Stimulated activated naive B cell treated with anti-CD40 and anti-IgM and Interleukin-4, amounts not matched to agents 10 μg/mL and 1 μg/mL and 100 μg/mL, for 72 hours (primary cell): ENCODE measurements at regions not wholly inside any gene's neighbourhood (a gene's known extent, or its start where the extent isn't known, plus 50 kb on each side); places are given as distances from the start of the nearest gene placed in this dataset.
A peak's percentile ranks its signal among the peaks of the same experiment; 100 is the strongest.

Experiments used
- ATAC-seq, 2 donors: fragments of 150-1000 bp; cut with Tn5 transposase; replicated peaks; 2 replicates each; pipeline ENCODE4 v1.10.0; 2021; ENCODE audit warnings: moderate library complexity in 1 of 2
- DNase-seq: peaks from one replicate; pipeline ENCODE4 v3.0.0; 2021
- H3K27ac Mint-ChIP-seq: one replicate; pipeline ENCODE4 v1.8.0; 2022; ENCODE audit warnings: mild to moderate bottlenecking, mixed read lengths
- H3K27me3 Mint-ChIP-seq, 2 donors: one replicate each; pipeline ENCODE4 v1.8.0; 2022; ENCODE audit warnings: mixed read lengths in 2 of 2
- H3K36me3 Mint-ChIP-seq, 2 donors: one replicate each; pipeline ENCODE4 v1.8.0; 2022; ENCODE audit warnings: mixed read lengths in 2 of 2, mild to moderate bottlenecking in 1 of 2
- H3K4me1 Mint-ChIP-seq, 2 donors: one replicate each; pipeline ENCODE4 v1.8.0; 2022; ENCODE audit warnings: mixed read lengths in 2 of 2, mild to moderate bottlenecking in 1 of 2
- H3K4me3 Mint-ChIP-seq, 2 donors: one replicate each; pipeline ENCODE4 v1.8.0; 2022; ENCODE audit warnings: mild to moderate bottlenecking in 2 of 2, mixed read lengths in 2 of 2, moderate library complexity in 1 of 2
- H3K9me3 Mint-ChIP-seq, 2 donors: one replicate each; pipeline ENCODE4 v1.8.0; 2022; ENCODE audit warnings: mixed read lengths in 2 of 2, mild to moderate bottlenecking in 1 of 2

GRCh38 chrX:137646472-137646871 lies 80.5 kb downstream of the ZIC3 start:
- Mint-ChIP-seq H3K27ac (no peak overlapping the region), H3K9me3 (no peaks in the 10 kb centered on the region)
- no peak for ATAC-seq

GRCh38 chrX:137651647-137652046 lies 85.7 kb downstream of the ZIC3 start:
- Mint-ChIP-seq H3K27me3 (no peaks in the 10 kb centered on the region), H3K9me3 (no peaks in the 10 kb centered on the region), H3K4me1 (no peaks in the 10 kb centered on the region), H3K27ac (no peak overlapping the region), H3K36me3 (no peaks in the 10 kb centered on the region), H3K4me3 (no peak overlapping the region)
- DNase-seq (no peak), ATAC-seq (no peak)

More at GRCh38 chrX:137646472-137646871, 80.5 kb downstream of the ZIC3 start:
- no peaks in the 10 kb centered on the region for H3K4me1 Mint-ChIP-seq
- no peak for DNase-seq
- no peaks in the 10 kb centered on the region for H3K27me3 Mint-ChIP-seq
- H3K36me3 Mint-ChIP-seq: no peaks in the 10 kb centered on the region
- H3K4me3 Mint-ChIP-seq: no peak overlapping the region

GRCh38 chrX:137652086-137652485 lies 86.2 kb downstream of the ZIC3 start:
- no peaks in the 10 kb centered on the region for H3K36me3 Mint-ChIP-seq
- H3K27me3 Mint-ChIP-seq: no peaks in the 10 kb centered on the region
- ATAC-seq: no peak
- H3K9me3 Mint-ChIP-seq: no peaks in the 10 kb centered on the region
- DNase-seq: no peak
- H3K27ac Mint-ChIP-seq: no peak overlapping the region
- no peak overlapping the region for H3K4me3 Mint-ChIP-seq
- no peaks in the 10 kb centered on the region for H3K4me1 Mint-ChIP-seq

- Mint-ChIP-seq H3K27ac (no peak overlapping the region), H3K4me3 (no peak overlapping the region), H3K27me3 (no peaks in the 10 kb centered on the region), H3K36me3 (no peaks in the 10 kb centered on the region), H3K4me1 (no peaks in the 10 kb centered on the region), H3K9me3 (no peaks in the 10 kb centered on the region)
- DNase-seq (no peak), ATAC-seq (no peak)
Measured at GRCh38 chrX:137654481-137654880, 88.6 kb downstream of the ZIC3 start.

GRCh38 chrX:137667776-137668175 lies 101.8 kb downstream of the ZIC3 start:
- Mint-ChIP-seq H3K27me3 (no peaks in the 10 kb centered on the region), H3K27ac (no peak overlapping the region), H3K9me3 (peaks cover 4 to 7% of the 10 kb centered on the region in 2 donors), H3K36me3 (peaks cover 0 to 3% of the 10 kb centered on the region in 2 donors), H3K4me3 (no peak overlapping the region), H3K4me1 (no peaks in the 10 kb centered on the region)
- DNase-seq: no peak
- ATAC-seq: peak in 1 of 2 donors; percentile 51

GRCh38 chrX:137684591-137684990 lies 118.7 kb downstream of the ZIC3 start:
- ATAC-seq (no peak), DNase-seq (no peak)
- H3K4me1 Mint-ChIP-seq: no peaks in the 10 kb centered on the region
- no peaks in the 10 kb centered on the region for H3K27me3 Mint-ChIP-seq
- peaks cover 0 to 1% of the 10 kb centered on the region in 2 donors for H3K9me3 Mint-ChIP-seq
- no peak overlapping the region for H3K27ac Mint-ChIP-seq
- no peaks in the 10 kb centered on the region for H3K36me3 Mint-ChIP-seq
- H3K4me3 Mint-ChIP-seq: no peak overlapping the region

- H3K36me3 Mint-ChIP-seq: no peaks in the 10 kb centered on the region
- H3K27ac Mint-ChIP-seq: no peak overlapping the region
- no peak overlapping the region for H3K4me3 Mint-ChIP-seq
- H3K4me1 Mint-ChIP-seq: no peaks in the 10 kb centered on the region
- ATAC-seq (no peak), DNase-seq (no peak)
- peaks cover 0 to 3% of the 10 kb centered on the region in 2 donors for H3K9me3 Mint-ChIP-seq
- H3K27me3 Mint-ChIP-seq: no peaks in the 10 kb centered on the region
Measured at GRCh38 chrX:137695417-137695816, 129.5 kb downstream of the ZIC3 start.

- no peaks in the 10 kb centered on the region for H3K36me3 Mint-ChIP-seq
- H3K4me1 Mint-ChIP-seq: no peaks in the 10 kb centered on the region
- ATAC-seq (no peak), DNase-seq (no peak)
- H3K27ac Mint-ChIP-seq: no peak overlapping the region
- H3K9me3 Mint-ChIP-seq: no peaks in the 10 kb centered on the region
- H3K4me3 Mint-ChIP-seq: no peak overlapping the region
- H3K27me3 Mint-ChIP-seq: no peaks in the 10 kb centered on the region
Measured at GRCh38 chrX:137707348-137707747, 141.4 kb downstream of the ZIC3 start.

- ATAC-seq (no peak), DNase-seq (no peak)
- Mint-ChIP-seq H3K4me3 (no peak overlapping the region), H3K4me1 (no peaks in the 10 kb centered on the region), H3K36me3 (no peaks in the 10 kb centered on the region), H3K27ac (no peak overlapping the region), H3K9me3 (peaks cover 0 to 4% of the 10 kb centered on the region in 2 donors), H3K27me3 (no peaks in the 10 kb centered on the region)
Measured at GRCh38 chrX:137742846-137743245, 176.9 kb downstream of the ZIC3 start.

GRCh38 chrX:137743414-137743813 lies 177.5 kb downstream of the ZIC3 start:
- H3K4me3 Mint-ChIP-seq: no peak overlapping the region
- no peaks in the 10 kb centered on the region for H3K36me3 Mint-ChIP-seq
- H3K27ac Mint-ChIP-seq: no peak overlapping the region
- H3K27me3 Mint-ChIP-seq: no peaks in the 10 kb centered on the region
- ATAC-seq (no peak), DNase-seq (no peak)
- H3K4me1 Mint-ChIP-seq: no peaks in the 10 kb centered on the region
- peaks cover 0 to 4% of the 10 kb centered on the region in 2 donors for H3K9me3 Mint-ChIP-seq

- H3K9me3 Mint-ChIP-seq: no peaks in the 10 kb centered on the region
- no peaks in the 10 kb centered on the region for H3K36me3 Mint-ChIP-seq
- no peaks in the 10 kb centered on the region for H3K27me3 Mint-ChIP-seq
- H3K4me3 Mint-ChIP-seq: no peak overlapping the region
- DNase-seq: no peak
- ATAC-seq: no peak
- no peak overlapping the region for H3K27ac Mint-ChIP-seq
- no peaks in the 10 kb centered on the region for H3K4me1 Mint-ChIP-seq
Measured at GRCh38 chrX:137746289-137746688, 180.4 kb downstream of the ZIC3 start.

- ATAC-seq (no peak), DNase-seq (no peak)
- Mint-ChIP-seq H3K4me1 (no peaks in the 10 kb centered on the region), H3K27ac (no peak overlapping the region), H3K9me3 (no peaks in the 10 kb centered on the region), H3K4me3 (no peak overlapping the region), H3K27me3 (no peaks in the 10 kb centered on the region), H3K36me3 (no peaks in the 10 kb centered on the region)
Measured at GRCh38 chrX:137747244-137748043, 181.5 kb downstream of the ZIC3 start.

GRCh38 chrX:137748827-137749226 lies 182.9 kb downstream of the ZIC3 start:
- H3K4me3 Mint-ChIP-seq: no peak overlapping the region
- no peaks in the 10 kb centered on the region for H3K27me3 Mint-ChIP-seq
- no peaks in the 10 kb centered on the region for H3K36me3 Mint-ChIP-seq
- H3K4me1 Mint-ChIP-seq: no peaks in the 10 kb centered on the region
- no peak for ATAC-seq
- no peak for DNase-seq
- no peak overlapping the region for H3K27ac Mint-ChIP-seq
- no peaks in the 10 kb centered on the region for H3K9me3 Mint-ChIP-seq

GRCh38 chrX:137749246-137749645 lies 183.3 kb downstream of the ZIC3 start:
- no peak overlapping the region for H3K4me3 Mint-ChIP-seq
- ATAC-seq (no peak), DNase-seq (no peak)
- H3K27ac Mint-ChIP-seq: no peak overlapping the region
- no peaks in the 10 kb centered on the region for H3K27me3 Mint-ChIP-seq
- no peaks in the 10 kb centered on the region for H3K9me3 Mint-ChIP-seq
- H3K36me3 Mint-ChIP-seq: no peaks in the 10 kb centered on the region
- no peaks in the 10 kb centered on the region for H3K4me1 Mint-ChIP-seq

GRCh38 chrX:137771537-137771936 lies 205.6 kb downstream of the ZIC3 start:
- no peak overlapping the region for H3K4me3 Mint-ChIP-seq
- H3K4me1 Mint-ChIP-seq: no peaks in the 10 kb centered on the region
- no peak for DNase-seq
- H3K36me3 Mint-ChIP-seq: no peaks in the 10 kb centered on the region
- H3K27ac Mint-ChIP-seq: no peak overlapping the region
- no peaks in the 10 kb centered on the region for H3K27me3 Mint-ChIP-seq
- H3K9me3 Mint-ChIP-seq: peaks cover 0 to 1% of the 10 kb centered on the region in 2 donors
- ATAC-seq: no peak
